ENCODE measurements at regions not wholly inside any gene's neighbourhood (a gene's known extent, or its start where the extent isn't known, plus 50 kb on each side); places are given as distances from the start of the nearest gene placed in this dataset.

DNA sequence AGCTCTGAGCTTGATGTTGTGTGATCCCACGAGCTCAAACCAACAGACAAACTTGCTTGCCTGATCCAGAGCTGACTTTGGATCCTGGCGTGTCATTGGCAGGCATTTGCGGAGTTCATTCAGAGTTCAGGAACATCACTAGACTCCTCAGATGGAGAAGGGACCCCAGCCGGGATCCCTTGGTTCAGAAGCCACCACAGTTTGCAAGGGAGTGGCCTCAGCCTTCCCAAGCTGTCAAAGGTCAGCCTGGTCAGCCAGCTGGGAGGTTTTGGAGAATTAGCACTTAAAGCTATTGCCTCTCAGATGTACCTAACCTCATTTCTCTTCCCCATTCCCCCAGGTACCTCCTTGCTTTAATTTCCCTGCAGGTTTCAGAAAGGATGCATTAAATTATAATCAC, 208.8 kb upstream of the SOX21 start:
- TF ChIP-seq, protein P1, sequence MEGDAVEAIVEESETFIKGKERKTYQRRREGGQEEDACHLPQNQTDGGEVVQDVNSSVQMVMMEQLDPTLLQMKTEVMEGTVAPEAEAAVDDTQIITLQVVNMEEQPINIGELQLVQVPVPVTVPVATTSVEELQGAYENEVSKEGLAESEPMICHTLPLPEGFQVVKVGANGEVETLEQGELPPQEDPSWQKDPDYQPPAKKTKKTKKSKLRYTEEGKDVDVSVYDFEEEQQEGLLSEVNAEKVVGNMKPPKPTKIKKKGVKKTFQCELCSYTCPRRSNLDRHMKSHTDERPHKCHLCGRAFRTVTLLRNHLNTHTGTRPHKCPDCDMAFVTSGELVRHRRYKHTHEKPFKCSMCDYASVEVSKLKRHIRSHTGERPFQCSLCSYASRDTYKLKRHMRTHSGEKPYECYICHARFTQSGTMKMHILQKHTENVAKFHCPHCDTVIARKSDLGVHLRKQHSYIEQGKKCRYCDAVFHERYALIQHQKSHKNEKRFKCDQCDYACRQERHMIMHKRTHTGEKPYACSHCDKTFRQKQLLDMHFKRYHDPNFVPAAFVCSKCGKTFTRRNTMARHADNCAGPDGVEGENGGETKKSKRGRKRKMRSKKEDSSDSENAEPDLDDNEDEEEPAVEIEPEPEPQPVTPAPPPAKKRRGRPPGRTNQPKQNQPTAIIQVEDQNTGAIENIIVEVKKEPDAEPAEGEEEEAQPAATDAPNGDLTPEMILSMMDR (IDR thresholded peaks at IDR 0.05; ENCODE audit: poor library complexity, severe bottlenecking) = no peak
- TF ChIP-seq POLR2AphosphoS5 (IDR thresholded peaks at IDR 0.05) (no peak), EZH2 (IDR thresholded peaks at IDR 0.05; ENCODE audit: borderline replicate concordance, insufficient read depth, low read length, poor library complexity, severe bottlenecking) (no peak), TAF1 (IDR thresholded peaks at IDR 0.05; ENCODE audit: low read depth) (no peak), EP300 (conservative IDR thresholded peaks at IDR 0.05; ENCODE audit: poor library complexity, severe bottlenecking) (no peak)
- TF ChIP-seq, protein P2, sequence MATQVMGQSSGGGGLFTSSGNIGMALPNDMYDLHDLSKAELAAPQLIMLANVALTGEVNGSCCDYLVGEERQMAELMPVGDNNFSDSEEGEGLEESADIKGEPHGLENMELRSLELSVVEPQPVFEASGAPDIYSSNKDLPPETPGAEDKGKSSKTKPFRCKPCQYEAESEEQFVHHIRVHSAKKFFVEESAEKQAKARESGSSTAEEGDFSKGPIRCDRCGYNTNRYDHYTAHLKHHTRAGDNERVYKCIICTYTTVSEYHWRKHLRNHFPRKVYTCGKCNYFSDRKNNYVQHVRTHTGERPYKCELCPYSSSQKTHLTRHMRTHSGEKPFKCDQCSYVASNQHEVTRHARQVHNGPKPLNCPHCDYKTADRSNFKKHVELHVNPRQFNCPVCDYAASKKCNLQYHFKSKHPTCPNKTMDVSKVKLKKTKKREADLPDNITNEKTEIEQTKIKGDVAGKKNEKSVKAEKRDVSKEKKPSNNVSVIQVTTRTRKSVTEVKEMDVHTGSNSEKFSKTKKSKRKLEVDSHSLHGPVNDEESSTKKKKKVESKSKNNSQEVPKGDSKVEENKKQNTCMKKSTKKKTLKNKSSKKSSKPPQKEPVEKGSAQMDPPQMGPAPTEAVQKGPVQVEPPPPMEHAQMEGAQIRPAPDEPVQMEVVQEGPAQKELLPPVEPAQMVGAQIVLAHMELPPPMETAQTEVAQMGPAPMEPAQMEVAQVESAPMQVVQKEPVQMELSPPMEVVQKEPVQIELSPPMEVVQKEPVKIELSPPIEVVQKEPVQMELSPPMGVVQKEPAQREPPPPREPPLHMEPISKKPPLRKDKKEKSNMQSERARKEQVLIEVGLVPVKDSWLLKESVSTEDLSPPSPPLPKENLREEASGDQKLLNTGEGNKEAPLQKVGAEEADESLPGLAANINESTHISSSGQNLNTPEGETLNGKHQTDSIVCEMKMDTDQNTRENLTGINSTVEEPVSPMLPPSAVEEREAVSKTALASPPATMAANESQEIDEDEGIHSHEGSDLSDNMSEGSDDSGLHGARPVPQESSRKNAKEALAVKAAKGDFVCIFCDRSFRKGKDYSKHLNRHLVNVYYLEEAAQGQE (IDR thresholded peaks at IDR 0.05; ENCODE audit: borderline replicate concordance) = no peak
